HG03280 (cell line): ENCODE measurements at regions not wholly inside any gene's neighbourhood (a gene's known extent, or its start where the extent isn't known, plus 50 kb on each side); places are given as distances from the start of the nearest gene placed in this dataset.
"Not testable (repeated sequence)": the region's sequence is repeated elsewhere in the genome, so short reads cannot be mapped to it uniquely, and the experiment has no call there.

Source experiments
- ATAC-seq: cut with Tn5 transposase; IDR thresholded peaks from one replicate; pipeline ENCODE4 v1.9.1; 2021; ENCODE audit warnings: mild to moderate bottlenecking, moderate library complexity; ENCODE audit not compliant: unreplicated experiment

GRCh38 chr12:87585882-87586557 lies 443.2 kb downstream of the C12orf50 start:
- ATAC-seq = no peak

GRCh38 chr12:87579091-87579490 lies 450.1 kb downstream of the C12orf50 start:
- ATAC-seq = not testable (repeated sequence)

DNA sequence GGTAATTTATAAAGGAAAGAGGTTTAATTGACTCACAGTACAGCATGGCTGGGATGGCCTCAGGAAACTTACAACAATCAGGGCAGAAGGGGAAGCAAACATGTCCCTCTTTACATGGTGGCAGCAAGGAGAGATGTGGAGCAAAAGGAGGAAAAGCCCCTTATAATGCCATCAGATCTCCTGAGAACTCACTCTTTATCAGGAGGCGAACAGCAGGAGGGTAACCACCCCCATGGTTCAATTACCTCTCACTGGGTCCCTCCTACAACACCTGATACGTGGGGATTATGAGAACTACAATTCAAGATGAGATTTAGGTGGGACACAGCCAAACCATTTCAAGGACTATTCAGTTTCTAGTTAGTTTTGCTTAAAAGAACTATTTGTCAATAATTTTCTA lies 453.3 kb downstream of the C12orf50 start:
- no peak for ATAC-seq

- ATAC-seq = not testable (repeated sequence)
These were observed 462.3 kb downstream of the C12orf50 start for GRCh38 chr12:87566918-87567317.

GRCh38 chr12:87556985-87557384 lies 472.2 kb downstream of the C12orf50 start:
- ATAC-seq = no peak

DNA sequence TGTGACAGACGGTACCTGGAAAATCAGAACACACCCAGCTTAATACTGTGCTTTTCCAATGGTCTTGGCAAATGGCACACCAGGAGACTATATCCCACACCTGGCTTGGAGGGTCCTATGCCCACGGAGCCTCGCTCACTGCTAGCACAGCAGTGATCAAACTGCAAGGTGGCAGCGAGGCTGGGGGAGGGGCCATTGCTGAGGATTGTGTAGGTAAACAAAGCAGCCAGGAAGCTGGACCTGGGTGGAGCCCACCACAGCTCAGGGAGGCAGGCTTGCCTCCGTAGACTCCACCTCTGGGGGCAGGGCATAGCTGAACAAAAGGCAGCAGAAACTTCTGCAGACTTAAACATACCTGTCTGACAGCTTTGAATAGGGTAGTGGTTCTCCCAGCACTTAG lies 498.0 kb downstream of the C12orf50 start:
- ATAC-seq = not testable (repeated sequence)

GRCh38 chr12:87529413-87529812 lies 499.8 kb downstream of the C12orf50 start:
- no peak for ATAC-seq

GRCh38 chr12:87520968-87521367 lies 508.2 kb downstream of the C12orf50 start:
- no peak for ATAC-seq

- ATAC-seq = no peak
These were observed 510.7 kb downstream of the C12orf50 start for GRCh38 chr12:87518481-87518880.

DNA sequence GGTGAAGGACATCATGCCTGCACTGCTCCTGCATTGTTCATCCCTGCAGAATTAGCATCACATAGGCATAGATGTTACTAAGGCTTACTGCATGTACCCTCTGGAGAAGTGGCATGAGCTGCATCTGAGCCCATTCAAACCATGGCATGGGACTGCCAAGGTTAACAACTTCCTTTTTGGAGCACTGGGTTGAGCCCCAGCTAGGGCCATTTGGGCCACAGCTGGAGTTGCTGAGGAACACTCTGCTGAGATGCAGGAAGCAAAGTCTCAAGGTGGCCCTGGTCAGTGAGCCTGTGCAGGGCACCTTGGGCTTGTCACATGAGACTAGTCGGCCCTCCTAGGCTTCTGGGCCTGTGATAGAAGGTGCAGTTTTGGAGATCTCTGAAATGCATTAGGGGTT lies 511.2 kb downstream of the C12orf50 start:
- no peak for ATAC-seq

GRCh38 chr12:87513536-87514280 lies 515.5 kb downstream of the C12orf50 start:
- ATAC-seq = no peak

- ATAC-seq = no peak
These were observed 517.8 kb downstream of the C12orf50 start for GRCh38 chr12:87511371-87511770.

DNA sequence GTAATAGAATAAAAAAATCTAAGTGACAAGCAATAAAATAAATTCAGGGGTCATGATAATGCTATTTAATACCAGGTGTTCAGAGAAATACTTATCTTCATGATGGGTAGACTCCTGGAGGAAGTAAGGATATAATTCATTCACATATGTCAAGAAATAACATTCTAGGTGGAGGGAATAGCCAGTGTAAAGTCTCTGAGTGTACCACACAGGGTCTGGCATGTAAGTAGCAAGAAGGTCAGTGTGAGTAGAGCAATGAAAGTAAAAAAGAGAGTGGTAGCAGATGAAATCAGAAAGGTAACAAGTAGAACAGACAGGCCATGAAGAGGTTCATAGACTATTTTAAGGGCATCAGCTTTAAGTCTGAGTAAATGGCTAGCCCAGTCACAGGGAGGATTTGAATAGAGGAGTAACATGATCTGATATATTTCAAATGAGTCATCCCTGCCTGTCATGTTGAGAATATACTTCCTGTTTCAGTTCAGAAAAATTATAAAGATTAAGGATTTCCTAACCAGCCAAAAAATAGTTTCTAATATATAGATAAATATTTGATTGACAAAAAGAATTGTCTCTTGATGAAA lies 519.9 kb downstream of the C12orf50 start:
- ATAC-seq = no peak

- no peak for ATAC-seq
These were observed 537.6 kb downstream of the C12orf50 start for GRCh38 chr12:87491598-87491997.

DNA sequence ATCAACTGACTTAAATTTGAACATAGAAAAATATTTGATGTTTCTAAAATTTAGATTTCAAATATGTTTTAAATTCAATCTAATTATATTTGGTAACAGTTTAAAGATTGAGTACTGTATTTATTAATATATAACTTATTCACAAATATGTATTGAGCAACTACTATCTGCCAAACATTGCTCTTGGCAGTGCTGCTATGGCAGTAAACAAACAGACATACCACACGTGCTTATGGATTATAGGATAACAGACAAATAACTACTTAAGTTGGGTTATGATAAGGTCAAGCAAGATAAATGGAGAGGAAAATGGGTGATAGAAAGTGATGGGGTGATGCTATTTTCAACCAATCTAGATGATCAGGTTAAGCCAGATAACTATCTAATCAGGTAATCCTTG lies 538.1 kb downstream of the C12orf50 start:
- ATAC-seq = no peak

- ATAC-seq = no peak
These were observed 559.9 kb downstream of the C12orf50 start for GRCh38 chr12:87469295-87469694.

- no peak for ATAC-seq
These were observed 561.3 kb downstream of the C12orf50 start for GRCh38 chr12:87467936-87468335.

DNA sequence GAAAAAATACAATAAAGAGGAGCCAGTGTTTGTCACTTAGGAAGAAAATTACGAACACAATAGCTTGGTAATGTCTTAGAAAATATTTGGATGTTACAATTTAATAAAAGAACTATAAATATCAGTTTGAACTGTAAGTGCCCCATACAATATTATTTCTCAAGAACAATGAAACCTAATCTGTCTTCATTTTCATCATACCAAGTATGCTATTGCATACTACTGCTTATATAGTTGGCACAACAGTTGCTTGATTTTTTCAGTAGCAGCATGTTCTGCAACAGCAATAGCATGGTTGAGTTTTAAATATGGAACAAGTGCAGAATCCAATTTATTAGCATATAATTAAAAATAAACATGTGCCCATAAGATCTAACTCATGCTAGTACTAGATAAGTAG lies 564.6 kb downstream of the C12orf50 start:
- ATAC-seq = no peak

GRCh38 chr12:87444039-87444438 lies 585.2 kb downstream of the C12orf50 start:
- no peak for ATAC-seq

DNA sequence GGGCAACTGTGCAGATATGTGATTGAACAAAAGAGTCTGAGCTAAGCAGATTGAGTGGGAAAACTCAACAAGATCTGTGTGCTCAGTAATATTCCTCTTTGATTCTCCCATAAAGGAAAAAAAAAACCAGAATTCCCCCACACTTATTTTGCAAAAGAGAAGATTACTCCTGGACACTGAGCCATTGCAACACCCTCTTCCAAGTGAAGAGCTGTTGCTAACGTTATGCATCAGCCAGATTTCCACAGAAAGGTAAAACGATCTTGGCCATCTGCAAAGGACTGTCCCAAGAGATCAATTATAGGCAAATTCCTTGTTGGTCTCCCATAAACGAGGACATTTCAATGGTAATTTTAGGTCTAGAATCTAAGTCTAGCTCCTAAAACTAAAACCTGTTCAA lies 587.7 kb downstream of the C12orf50 start:
- ATAC-seq = no peak

DNA sequence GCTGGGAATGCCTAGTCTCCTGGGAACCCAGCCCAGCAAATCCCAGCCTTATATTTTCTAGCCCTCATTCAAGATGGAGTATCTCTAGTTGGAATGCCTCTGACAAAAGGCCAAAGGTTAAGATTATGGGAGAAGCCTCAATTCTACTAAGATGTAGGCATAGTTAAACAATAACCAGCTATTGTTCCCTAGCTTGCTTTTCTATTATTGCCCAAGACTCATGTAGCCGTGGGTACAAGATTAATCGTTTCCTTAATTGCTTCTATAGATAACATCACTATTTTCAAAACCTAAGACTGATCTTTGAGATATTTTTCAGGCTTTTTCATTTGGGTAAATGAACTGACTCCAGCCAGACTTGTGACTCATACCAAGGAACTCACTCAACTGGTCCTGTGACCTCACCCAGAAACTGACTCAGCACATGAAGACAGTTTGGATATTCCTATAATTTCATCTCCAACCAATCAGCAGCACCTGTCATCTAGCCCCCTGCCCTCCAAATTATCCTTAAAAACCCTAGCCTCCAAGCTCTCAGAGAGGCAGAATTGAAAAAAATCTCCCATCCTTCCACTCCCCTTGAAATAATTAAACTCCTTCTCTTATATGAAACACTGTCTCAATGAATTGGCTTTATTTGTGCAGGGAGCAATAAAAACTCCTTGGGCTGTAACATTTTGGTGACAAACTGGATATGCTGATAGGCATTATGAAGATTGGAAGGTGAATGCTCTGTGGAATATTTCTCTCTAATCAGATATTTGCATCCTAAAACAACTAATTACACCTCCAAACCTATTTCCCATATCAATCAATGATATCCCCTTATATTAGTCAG lies 589.0 kb downstream of the C12orf50 start:
- ATAC-seq = no peak
